ENCODE measurements at regions not wholly inside any gene's neighbourhood (a gene's known extent, or its start where the extent isn't known, plus 50 kb on each side); places are given as distances from the start of the nearest gene placed in this dataset.
"Not testable (repeated sequence)": the region's sequence is repeated elsewhere in the genome, so short reads cannot be mapped to it uniquely, and the experiment has no call there.

DNA sequence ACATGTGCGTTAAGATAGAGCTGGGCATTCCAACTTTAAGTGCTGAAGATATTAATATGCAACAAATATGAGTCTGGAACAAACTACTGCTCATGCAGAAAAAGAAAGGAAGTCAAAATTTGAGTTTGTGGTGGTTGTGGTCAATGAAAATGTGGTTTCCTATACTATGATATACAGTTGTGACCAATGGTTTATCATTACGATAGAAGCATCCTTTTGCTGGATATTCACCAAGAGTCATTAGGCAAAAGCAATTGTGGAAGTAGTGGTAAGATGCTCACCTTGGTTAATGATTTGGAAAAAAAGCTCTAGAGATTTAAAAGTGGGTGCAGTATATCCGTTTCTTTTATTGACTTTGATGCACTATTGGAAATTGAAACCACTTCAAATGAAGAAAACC is 1007.0 kb downstream of the NR2F1-AS1 start:
- DNase-seq: no peak

DNA sequence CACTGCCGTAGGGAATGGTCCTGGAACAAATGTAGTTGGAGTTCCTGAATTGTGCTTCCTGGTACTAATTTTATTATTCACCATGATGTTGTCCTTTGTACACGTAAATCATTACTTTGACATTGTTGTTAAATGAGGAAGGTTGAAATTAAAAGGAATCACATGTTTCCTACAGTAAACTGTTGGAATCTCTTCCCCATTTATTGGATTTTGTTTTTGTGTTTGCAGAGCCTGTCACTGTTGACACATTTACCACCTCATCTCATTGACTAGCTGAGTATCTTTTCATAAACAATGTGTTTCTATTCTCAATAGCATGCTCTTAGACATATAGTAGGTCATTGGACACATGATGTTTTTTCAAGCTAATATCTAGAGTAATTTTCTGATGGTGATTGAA is 1012.5 kb downstream of the NR2F1-AS1 start:
- no peak for DNase-seq

DNA sequence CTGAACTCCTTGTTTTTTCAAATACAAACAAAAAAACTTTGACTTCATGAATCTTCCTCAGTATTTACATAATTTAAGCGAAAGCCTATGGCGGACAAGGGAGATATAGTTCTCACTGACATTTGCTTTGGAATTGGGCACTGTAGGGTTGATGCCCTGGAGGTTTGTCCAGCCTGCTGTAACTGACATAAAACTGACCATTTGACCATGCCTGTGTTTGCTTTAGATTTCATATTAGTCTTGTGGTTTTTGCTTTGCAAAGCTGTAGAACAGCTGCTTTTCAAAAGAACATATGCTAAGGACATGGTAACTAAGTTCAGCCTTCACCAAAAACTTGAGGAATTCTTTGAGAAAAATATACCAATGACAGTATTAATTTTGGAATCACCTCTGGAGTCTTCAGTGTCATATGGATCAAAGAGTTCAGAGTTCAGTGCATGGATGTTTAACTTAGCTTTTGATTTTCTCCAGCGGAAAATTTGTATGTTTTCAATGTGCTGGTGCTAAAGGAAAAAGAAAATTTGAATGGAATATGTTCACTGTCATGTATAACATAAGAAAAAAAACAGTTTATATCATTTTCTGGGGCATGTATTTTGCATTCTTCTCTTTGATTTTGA is 1013.1 kb downstream of the NR2F1-AS1 start:
- DNase-seq: no peak

DNA sequence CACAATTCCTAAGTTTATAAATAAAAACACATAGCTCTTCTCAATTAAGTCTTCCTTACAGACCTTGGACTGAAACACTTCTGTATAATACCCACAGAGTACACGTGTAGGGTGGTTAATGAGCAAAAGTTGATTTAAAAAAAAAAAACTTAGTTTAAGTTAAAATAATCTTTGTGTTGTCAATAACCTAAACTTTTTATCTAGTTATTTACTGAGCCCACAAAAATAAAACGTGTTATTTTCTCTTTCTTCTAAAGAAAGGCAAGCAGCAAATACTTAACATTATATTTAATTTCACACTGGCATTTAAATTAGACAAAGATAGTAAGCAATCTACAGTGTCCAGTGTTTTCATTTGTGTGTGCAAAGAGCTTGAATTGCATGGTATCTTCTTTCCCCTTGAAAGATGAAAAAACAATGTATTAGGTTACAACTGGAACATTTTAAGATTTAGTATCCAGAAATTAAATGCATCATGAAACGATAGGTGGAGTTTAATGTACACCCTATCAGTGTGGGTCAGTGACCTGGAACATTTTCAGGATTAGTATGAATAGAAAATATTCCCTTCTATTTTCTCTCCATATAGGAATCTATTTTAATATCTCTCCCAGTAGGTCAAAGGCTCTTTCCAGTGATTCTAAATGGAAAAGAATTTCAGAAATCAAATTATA is 1014.8 kb downstream of the NR2F1-AS1 start:
- no peak for DNase-seq

DNA sequence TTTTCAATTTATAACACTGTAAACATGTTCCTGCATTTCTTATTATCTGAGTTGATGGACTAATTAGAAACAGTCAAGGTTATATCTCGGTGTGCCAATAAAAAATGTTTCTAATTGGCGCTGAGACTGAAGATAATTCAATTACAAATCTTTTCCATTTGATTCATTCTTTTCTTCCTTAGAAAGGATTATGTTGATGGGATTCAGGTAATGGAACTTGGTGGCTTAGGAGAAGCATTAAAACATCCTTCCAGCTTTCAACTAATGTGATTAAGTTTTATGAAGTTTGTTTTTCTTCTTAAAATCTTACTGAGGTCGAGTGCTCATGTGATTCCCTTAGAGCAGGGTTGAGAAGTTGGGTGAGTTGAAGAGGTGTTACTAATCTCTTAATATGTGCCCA is 1015.3 kb downstream of the NR2F1-AS1 start:
- DNase-seq: no peak

DNA sequence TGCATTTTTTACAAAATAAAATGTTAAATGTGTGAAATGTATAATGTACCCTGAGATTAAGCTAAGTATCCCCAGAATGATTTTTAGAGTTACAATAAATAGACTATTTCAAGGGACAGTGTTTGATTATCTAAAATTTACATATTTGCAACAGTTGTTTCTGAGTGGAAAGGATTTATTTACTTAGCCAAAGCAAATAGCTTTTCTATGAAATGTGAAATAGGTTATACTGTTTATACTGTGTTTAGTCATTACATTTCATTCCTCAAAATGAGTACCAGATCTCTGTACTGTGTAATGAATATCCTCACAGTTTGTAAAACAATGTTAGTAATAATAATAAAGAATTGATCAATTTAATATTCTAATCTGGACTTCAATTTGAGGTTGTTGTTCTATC is 1019.0 kb downstream of the NR2F1-AS1 start:
- DNase-seq: no peak

DNA sequence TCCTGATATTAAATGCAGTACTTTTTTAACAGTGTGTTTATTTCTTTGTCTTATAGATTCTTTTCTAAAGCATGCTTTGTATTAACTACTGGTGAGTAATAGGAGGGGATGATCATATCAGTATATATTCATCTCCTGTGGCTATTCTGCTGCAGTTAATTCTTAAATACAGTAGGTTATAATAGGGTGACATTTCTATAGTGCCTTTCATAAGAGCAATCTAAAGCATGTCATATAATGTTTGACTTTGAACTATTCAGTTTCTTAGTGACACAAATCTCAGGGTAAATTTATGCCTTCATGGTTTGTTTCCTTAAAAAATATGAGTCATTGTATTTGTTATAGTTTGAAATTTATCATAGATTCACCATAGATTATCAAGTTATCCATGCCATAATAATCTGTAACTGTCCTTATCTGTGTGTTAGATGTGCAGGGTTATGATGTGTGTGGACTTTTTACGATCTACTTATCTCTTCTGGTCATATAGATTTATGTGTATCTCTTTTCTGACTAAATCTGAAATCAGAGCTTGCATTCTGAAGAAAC is 1019.5 kb downstream of the NR2F1-AS1 start:
- no peak for DNase-seq

DNA sequence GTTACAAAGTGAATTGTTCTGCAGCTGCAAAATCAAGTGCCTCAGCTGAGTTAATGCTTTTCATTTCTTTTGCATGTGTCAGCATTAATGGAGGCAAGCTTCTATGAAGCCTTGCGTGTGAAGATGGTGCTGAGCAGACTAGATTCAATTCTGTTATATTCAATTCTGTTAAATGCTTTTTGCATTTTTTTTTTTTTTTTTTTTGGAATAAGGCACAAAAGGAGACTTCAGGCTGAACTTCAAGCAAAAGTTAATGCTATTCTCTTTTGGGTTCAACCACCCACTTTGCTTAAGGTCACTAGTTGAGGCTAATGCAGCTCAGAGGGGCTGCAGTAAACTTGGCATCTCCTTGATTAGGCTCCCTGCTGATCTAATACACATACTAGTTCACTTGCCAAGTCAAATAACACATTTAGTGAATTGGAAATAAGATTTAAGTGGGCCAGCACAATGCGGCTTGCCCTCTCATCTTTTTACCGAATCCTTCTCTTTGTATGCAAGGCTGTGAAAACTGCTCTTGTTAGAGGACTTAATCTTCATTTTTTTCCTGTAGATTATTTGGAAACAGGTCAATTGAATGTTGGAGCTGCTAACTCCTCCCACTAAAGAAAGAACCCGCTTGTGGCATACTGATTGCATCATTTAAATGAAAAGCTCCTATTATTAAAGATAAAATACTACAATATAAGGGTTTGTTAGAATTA is 1020.2 kb downstream of the NR2F1-AS1 start:
- no peak for DNase-seq

DNA sequence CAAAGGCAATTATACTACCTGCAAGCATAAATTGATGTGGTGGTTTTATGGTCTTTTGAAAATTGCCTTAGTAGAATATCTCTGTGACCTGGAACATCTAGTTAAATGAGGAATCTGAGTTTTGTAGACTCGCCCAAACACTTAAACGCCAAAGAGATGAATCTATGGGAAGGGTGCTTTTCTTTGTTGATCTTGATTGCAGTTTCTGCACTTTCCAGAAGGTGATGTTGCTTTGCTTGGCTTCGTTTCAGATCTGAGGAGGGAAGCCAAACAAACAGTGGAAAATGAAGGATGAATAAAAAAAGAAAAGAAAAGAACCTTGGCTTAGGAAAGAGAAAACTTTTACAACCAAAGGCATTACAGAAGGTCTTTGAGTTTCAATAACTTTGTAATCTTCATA is 1021.2 kb downstream of the NR2F1-AS1 start:
- DNase-seq: no peak

DNA sequence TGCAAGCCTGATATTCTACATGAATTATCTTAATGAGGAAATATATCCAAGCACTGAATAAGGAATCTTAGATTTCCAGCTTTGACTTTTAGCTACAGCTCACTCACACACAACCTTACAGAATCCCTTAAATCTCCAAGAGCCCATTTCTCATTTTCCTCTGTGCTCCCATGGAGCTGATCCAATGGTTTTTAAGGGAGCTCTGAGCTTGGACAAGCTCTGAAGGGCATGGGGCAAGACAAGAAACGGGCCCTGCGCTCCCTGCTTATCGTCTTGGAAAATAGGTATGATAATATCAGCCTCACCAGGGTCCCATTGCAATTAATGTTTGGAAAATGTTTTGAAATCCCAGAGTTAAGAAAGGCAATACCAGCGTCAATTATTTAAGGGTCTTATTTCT is 1021.7 kb downstream of the NR2F1-AS1 start:
- DNase-seq: no peak

DNA sequence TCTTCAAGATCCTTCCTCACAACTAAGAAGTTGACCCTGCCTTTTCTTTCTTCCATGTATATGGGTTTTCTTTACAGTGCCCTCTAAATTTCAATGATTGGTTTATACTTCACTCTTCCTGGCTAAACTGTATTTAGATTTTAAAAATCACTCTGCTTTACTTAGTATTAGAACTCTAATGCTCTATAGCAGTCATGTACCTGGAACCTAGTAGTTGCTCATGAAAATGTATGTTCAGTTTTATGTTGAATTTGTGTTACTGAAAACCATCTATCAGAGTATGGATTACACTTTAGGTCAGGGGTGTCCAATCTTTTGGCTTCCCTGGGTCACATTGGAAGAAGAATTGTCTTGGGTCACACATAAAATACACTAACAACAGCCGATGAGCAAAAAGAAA is 1024.3 kb downstream of the NR2F1-AS1 start:
- DNase-seq: no peak

DNA sequence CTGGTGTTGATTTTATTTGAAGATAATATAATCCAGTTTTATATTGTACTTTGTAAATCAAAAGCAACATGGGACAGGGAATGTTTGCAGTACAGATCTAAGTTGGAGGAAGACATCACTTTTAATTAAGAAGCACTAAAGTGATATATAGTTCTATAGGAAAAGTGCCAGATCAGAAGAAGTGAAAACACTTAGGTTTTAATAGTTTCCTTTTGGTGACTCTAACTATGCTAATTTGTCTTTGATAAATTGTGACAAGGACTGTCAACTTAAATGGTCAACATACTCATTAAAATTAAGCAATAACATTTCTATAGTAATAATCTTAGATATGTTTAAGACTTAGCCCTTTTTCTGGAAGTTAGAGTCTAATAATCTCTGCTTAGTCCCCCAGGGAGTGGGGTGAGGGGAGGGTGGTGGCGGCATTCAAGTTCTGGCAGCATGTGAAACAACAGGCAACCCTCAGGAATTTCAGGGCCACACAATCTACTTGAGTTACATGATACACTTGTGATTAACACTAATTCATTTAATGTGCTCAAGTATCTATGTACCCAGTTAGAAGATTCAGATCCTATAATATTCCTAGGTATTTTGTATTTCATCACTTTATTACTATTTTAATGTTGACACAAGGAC is 1026.5 kb downstream of the NR2F1-AS1 start:
- no peak for DNase-seq

DNA sequence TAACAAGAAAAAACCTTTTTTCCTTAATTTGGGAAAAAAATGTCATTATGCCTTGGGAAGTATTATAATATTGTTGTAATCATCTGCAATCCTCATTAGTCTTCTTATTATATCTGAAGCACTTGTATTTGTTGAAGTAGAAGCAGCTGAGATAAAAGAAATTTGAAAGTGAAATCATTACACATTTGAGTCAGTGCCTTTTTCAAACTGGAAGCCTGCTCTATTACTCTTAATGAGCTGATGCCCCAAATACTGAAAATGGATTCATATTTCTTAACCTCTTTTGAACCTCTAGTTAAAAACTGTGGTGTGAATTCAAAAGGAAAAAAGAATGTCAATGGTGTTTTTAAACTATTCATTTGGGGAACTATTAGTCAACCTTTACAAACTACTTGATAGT is 1027.7 kb downstream of the NR2F1-AS1 start:
- no peak for DNase-seq

DNA sequence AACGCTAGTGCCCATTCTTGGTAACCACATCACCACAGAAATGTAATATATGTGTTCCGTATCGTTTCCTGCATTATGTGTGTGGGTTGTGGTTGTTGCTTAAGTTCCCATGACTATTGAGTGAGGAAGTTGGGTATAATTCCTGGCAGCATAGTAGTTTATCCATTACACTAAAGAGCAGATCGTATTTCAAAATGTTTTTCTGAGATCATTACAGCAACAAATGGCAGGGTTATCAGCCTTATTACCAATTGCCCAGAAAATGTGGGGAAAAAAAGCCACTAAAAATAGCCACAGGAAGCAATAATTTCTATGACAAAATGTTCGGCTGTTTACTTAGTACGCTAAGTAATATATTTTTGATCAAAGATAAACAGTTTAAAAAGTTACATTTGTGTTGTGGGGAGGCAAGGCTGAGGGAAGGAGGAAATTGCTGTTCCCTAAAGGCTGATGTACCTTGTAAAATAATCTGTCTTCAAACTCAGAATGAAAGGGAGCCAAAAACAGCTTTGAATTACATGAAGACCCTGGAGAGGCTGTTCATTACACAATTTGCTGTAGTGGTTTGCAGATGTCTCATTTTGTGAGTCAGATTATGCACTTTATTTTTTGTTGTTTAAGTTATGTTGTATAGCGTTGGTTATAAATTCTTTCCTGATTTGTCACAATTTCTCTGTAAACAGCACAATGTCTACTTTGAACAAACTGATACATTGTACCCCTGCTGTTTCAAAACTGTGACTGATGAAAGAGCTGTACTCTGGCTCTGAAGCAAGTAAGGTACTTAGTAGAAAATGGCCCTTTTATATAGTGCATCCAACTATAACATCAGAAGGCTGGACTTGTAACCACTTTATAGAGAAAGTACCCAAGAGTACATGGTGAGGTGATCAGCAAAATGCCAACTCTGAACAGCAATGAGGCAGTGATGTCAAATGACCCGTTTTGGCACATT is 1028.5 kb downstream of the NR2F1-AS1 start:
- DNase-seq: no peak

DNA sequence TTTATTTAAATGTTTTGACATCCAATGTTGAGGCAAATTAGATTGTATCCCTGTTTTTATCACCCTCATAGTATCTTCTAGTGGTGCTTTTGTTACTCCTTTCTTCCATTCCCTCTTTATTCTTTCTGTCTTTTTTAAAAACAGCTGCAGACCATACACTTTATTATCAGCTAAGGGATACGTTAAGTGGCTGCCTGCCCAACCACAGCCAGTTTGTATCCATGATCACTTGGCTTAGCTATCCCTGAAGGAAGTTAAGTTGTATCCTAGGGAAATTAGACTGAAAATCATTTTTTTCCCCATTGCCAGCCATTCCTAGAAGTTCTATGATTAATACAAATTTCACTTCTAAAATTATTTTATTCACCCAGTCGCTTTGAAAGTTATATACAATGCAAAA is 1032.7 kb downstream of the NR2F1-AS1 start:
- DNase-seq: no peak

DNA sequence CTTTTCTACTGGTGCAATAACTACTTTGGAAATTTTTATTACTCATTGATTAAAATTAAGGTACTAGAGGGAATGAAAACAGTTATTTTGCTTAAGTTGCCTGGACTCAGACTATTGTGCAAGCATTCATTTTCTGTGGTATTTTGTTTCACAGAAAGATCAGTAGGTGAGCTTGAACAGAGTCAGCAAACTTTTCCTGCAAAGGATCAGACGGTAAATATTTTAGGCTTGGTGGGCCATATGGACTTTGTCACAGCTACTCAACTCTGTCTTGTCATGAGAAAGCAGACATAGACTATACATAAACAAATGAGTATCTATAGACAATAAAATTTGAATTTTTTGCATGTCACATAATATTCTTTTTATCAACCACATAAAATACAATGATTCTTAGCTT is 1036.4 kb downstream of the NR2F1-AS1 start:
- no peak for DNase-seq

DNA sequence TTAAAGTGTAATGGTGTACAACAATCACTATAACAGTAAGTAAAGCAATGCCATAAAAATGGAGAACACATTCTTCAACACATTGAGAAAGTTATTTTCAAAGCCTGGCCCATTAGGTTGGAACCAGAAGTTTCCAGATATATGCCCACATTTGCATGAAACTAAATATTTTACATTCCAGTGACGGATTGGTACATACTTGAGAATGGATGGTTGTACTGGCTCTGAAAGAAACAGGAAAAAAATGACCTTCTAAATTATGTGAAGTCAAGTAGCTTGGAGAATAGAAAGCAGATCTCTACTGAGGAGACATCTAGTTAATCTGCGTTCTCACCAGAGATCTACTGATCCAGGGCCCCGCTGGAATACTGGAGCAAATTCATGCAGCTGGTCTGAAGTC is 1037.0 kb downstream of the NR2F1-AS1 start:
- DNase-seq: no peak

DNA sequence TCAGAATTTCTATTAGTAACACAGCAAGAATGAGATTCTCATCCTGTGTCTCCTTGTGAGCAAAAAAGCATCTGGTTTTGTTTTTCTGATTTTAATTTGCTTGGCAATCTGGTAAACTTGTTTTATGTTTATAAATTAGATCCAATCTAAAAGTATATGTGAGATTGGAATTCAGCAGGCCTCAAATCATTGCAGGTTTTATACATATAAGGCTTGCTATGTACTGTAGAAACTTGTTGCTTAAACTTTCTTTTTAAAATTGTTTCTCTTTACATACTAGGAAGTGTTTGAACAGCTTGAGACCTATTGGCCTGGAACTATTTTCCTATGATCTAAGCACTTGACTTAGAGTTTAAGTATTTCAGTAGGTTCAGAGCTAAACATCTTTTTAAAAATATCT is 1037.8 kb downstream of the NR2F1-AS1 start:
- no peak for DNase-seq

DNA sequence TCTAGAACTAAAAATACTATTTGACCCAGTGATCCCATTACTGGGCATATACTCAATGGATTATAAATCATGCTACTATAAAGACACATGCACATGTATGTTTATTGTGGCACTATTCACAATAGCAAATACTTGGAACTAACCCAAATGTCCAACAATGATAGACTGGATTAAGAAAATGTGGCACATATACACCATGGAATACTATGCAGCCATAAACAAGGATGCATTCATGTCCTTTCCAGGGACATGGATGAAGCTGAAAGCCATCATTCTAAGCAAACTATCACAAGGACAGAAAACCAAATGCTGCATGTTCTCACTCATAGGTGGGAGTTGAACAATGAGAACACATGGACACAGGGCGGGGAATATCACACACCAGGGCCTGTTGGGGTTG is 1039.0 kb downstream of the NR2F1-AS1 start:
- DNase-seq: not testable (repeated sequence)

DNA sequence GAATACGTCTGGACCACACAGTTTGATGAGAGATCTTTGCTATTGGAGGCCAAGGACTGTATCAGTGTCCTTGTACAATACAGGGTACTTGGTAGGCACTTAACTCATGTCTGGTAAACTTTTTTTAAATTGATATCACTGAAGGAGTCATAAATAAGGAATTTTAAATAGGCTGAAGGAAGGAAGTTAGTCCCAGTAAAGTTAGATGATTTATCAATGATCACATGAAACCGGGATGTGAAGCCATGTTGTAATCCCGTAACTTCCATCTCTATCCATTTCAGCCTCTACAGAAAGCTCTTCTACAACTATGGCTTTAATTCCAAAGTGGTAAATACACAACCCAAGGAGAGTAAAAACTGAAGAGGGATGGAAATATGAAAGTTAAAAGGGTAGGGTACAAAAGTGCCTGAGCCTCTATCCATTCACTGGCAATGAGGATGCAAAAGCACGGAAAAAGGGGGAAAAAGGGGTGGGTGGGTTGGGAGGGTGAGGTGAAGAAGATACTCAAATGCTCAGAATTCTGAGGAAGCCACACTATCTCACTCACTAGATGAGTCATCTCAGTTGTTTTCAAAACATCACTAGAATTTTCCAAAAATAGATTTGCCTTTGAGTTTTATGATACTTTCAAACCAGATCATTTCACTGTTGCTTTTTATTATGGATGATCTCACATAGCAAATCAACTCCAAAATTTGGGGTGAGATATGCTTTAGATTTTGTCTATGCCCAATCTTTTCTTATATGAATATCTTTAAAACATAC is 1053.5 kb downstream of the NR2F1-AS1 start:
- no peak for DNase-seq
